ENCODE measurements at regions not wholly inside any gene's neighbourhood (a gene's known extent, or its start where the extent isn't known, plus 50 kb on each side); places are given as distances from the start of the nearest gene placed in this dataset.

- WGBS = 83% methylated on average over 15 of the region's 15 CpGs
- H3K27me3 ChIP-seq (ENCODE audit: control insufficient read depth in 1 of 2, insufficient read depth in 1 of 2, low read length in 2 of 2) = no peaks in the 10 kb centered on the region
Measured at GRCh38 chr18:78822949-78823285, 156.7 kb upstream of the SALL3 start.

GRCh38 chr18:78825168-78825567 lies 154.4 kb upstream of the SALL3 start:
- no peak overlapping the region for H3K14ac ChIP-seq (ENCODE audit: low read length in 2 of 2)
- no peak overlapping the region for H3K9ac ChIP-seq (ENCODE audit: low read length)
- no peaks in the 10 kb centered on the region for H3K79me1 ChIP-seq (replicated peaks; ENCODE audit: low read length, poor library complexity, severe bottlenecking)
- H3K4me2 ChIP-seq (ENCODE audit: low read length, poor library complexity, severe bottlenecking) = no peak overlapping the region
- no peak overlapping the region for H2BK15ac ChIP-seq (ENCODE audit: low read depth, poor library complexity, severe bottlenecking)
- no peaks in the 10 kb centered on the region for H3K4me1 ChIP-seq (ENCODE audit: control insufficient read depth, insufficient read depth, low read depth, low read length)
- H3K23ac ChIP-seq (ENCODE audit: low read length in 2 of 2) = no peak overlapping the region
- no peaks in the 10 kb centered on the region for H3K27me3 ChIP-seq (ENCODE audit: control insufficient read depth in 1 of 2, insufficient read depth in 1 of 2, low read length in 2 of 2)
- H2BK12ac ChIP-seq (ENCODE audit: low read length in 2 of 2) = no peak overlapping the region
- H3K9me3 ChIP-seq (ENCODE audit: control insufficient read depth, low read length) = no peaks in the 10 kb centered on the region
- H3K18ac ChIP-seq (ENCODE audit: low read depth in 1 of 2, low read length in 2 of 2) = no peak overlapping the region
- H4K8ac ChIP-seq (ENCODE audit: low read length) = no peak overlapping the region
- no peak overlapping the region for H2AK5ac ChIP-seq (ENCODE audit: low read length, severe bottlenecking)
- DNase-seq = no peak
- H3K4ac ChIP-seq (ENCODE audit: low read depth in 1 of 2, low read length in 2 of 2) = no peak overlapping the region
- 60% methylated on average over 4 of the region's 6 CpGs for WGBS
- H2BK5ac ChIP-seq (ENCODE audit: low read depth, low read length, poor library complexity, severe bottlenecking) = no peak overlapping the region
- H2BK120ac ChIP-seq (ENCODE audit: low read depth, low read length) = no peak overlapping the region
- no peak overlapping the region for H3K4me3 ChIP-seq (ENCODE audit: insufficient read depth in 1 of 2, low read depth in 1 of 2, low read length in 2 of 2)
- H3K36me3 ChIP-seq (ENCODE audit: control insufficient read depth in 1 of 2, insufficient read depth in 2 of 2, low read depth in 1 of 2, low read length in 2 of 2) = no peaks in the 10 kb centered on the region
- no peak overlapping the region for H4K91ac ChIP-seq (ENCODE audit: low read length)
- H3K27ac ChIP-seq (ENCODE audit: low read length, poor library complexity, severe bottlenecking) = no peak overlapping the region
- no peak overlapping the region for H2AFZ ChIP-seq (ENCODE audit: low read depth, low read length)

More at GRCh38 chr18:78822949-78823285, 156.7 kb upstream of the SALL3 start:
- Histone ChIP-seq H3K9me3 (ENCODE audit: control insufficient read depth, low read length) (no peaks in the 10 kb centered on the region), H3K4ac (ENCODE audit: low read depth in 1 of 2, low read length in 2 of 2) (no peak overlapping the region), H3K4me2 (ENCODE audit: low read length, poor library complexity, severe bottlenecking) (no peak overlapping the region), H3K23ac (ENCODE audit: low read length in 2 of 2) (no peak overlapping the region), H2BK12ac (ENCODE audit: low read length in 2 of 2) (no peak overlapping the region), H3K9ac (ENCODE audit: low read length) (no peak overlapping the region), H4K8ac (ENCODE audit: low read length) (no peak overlapping the region), H3K4me1 (ENCODE audit: control insufficient read depth, insufficient read depth, low read depth, low read length) (no peaks in the 10 kb centered on the region), H2BK120ac (ENCODE audit: low read depth, low read length) (no peak overlapping the region), H3K27ac (ENCODE audit: low read length, poor library complexity, severe bottlenecking) (no peak overlapping the region), H3K18ac (ENCODE audit: low read depth in 1 of 2, low read length in 2 of 2) (no peak overlapping the region), H4K91ac (ENCODE audit: low read length) (no peak overlapping the region), H3K14ac (ENCODE audit: low read length in 2 of 2) (no peak overlapping the region), H3K36me3 (ENCODE audit: control insufficient read depth in 1 of 2, insufficient read depth in 2 of 2, low read depth in 1 of 2, low read length in 2 of 2) (no peaks in the 10 kb centered on the region), H3K4me3 (ENCODE audit: insufficient read depth in 1 of 2, low read depth in 1 of 2, low read length in 2 of 2) (no peak overlapping the region), H2BK5ac (ENCODE audit: low read depth, low read length, poor library complexity, severe bottlenecking) (no peak overlapping the region), H2AFZ (ENCODE audit: low read depth, low read length) (no peak overlapping the region), H2BK15ac (ENCODE audit: low read depth, poor library complexity, severe bottlenecking) (no peak overlapping the region), H2AK5ac (ENCODE audit: low read length, severe bottlenecking) (no peak overlapping the region), H3K79me1 (replicated peaks; ENCODE audit: low read length, poor library complexity, severe bottlenecking) (no peaks in the 10 kb centered on the region)
- DNase-seq = no peak

- Histone ChIP-seq H4K8ac (ENCODE audit: low read length) (no peak overlapping the region), H3K4me2 (ENCODE audit: low read length, poor library complexity, severe bottlenecking) (no peak overlapping the region), H2BK15ac (ENCODE audit: low read depth, poor library complexity, severe bottlenecking) (no peak overlapping the region), H3K18ac (ENCODE audit: low read depth in 1 of 2, low read length in 2 of 2) (no peak overlapping the region), H3K4me1 (ENCODE audit: control insufficient read depth, insufficient read depth, low read depth, low read length) (no peaks in the 10 kb centered on the region), H2AK5ac (ENCODE audit: low read length, severe bottlenecking) (no peak overlapping the region), H2AFZ (ENCODE audit: low read depth, low read length) (no peak overlapping the region), H2BK12ac (ENCODE audit: low read length in 2 of 2) (no peak overlapping the region), H3K27ac (ENCODE audit: low read length, poor library complexity, severe bottlenecking) (no peak overlapping the region), H3K14ac (ENCODE audit: low read length in 2 of 2) (no peak overlapping the region), H2BK5ac (ENCODE audit: low read depth, low read length, poor library complexity, severe bottlenecking) (no peak overlapping the region), H3K4ac (ENCODE audit: low read depth in 1 of 2, low read length in 2 of 2) (no peak overlapping the region), H3K4me3 (ENCODE audit: insufficient read depth in 1 of 2, low read depth in 1 of 2, low read length in 2 of 2) (no peak overlapping the region), H4K91ac (ENCODE audit: low read length) (no peak overlapping the region), H2BK120ac (ENCODE audit: low read depth, low read length) (no peak overlapping the region), H3K9ac (ENCODE audit: low read length) (no peak overlapping the region), H3K9me3 (ENCODE audit: control insufficient read depth, low read length) (no peaks in the 10 kb centered on the region), H3K36me3 (ENCODE audit: control insufficient read depth in 1 of 2, insufficient read depth in 2 of 2, low read depth in 1 of 2, low read length in 2 of 2) (no peaks in the 10 kb centered on the region), H3K79me1 (replicated peaks; ENCODE audit: low read length, poor library complexity, severe bottlenecking) (no peaks in the 10 kb centered on the region), H3K27me3 (ENCODE audit: control insufficient read depth in 1 of 2, insufficient read depth in 1 of 2, low read length in 2 of 2) (no peaks in the 10 kb centered on the region), H3K23ac (ENCODE audit: low read length in 2 of 2) (no peak overlapping the region)
- 65% methylated on average over 4 of the region's 4 CpGs for WGBS
- DNase-seq = no peak
Measured at GRCh38 chr18:78826631-78827030, 153.0 kb upstream of the SALL3 start.

GRCh38 chr18:78827141-78827540 lies 152.5 kb upstream of the SALL3 start:
- 81% methylated on average over 10 of the region's 10 CpGs for WGBS
- Histone ChIP-seq H2BK5ac (ENCODE audit: low read depth, low read length, poor library complexity, severe bottlenecking) (no peak overlapping the region), H2BK12ac (ENCODE audit: low read length in 2 of 2) (no peak overlapping the region), H3K4me1 (ENCODE audit: control insufficient read depth, insufficient read depth, low read depth, low read length) (no peaks in the 10 kb centered on the region), H3K4ac (ENCODE audit: low read depth in 1 of 2, low read length in 2 of 2) (no peak overlapping the region), H3K14ac (ENCODE audit: low read length in 2 of 2) (no peak overlapping the region), H3K4me3 (ENCODE audit: insufficient read depth in 1 of 2, low read depth in 1 of 2, low read length in 2 of 2) (no peak overlapping the region), H2BK120ac (ENCODE audit: low read depth, low read length) (no peak overlapping the region), H3K4me2 (ENCODE audit: low read length, poor library complexity, severe bottlenecking) (no peak overlapping the region), H3K9ac (ENCODE audit: low read length) (no peak overlapping the region), H4K8ac (ENCODE audit: low read length) (no peak overlapping the region), H3K36me3 (ENCODE audit: control insufficient read depth in 1 of 2, insufficient read depth in 2 of 2, low read depth in 1 of 2, low read length in 2 of 2) (no peaks in the 10 kb centered on the region), H3K23ac (ENCODE audit: low read length in 2 of 2) (no peak overlapping the region), H3K79me1 (replicated peaks; ENCODE audit: low read length, poor library complexity, severe bottlenecking) (no peaks in the 10 kb centered on the region), H4K91ac (ENCODE audit: low read length) (no peak overlapping the region), H3K27me3 (ENCODE audit: control insufficient read depth in 1 of 2, insufficient read depth in 1 of 2, low read length in 2 of 2) (no peaks in the 10 kb centered on the region), H3K9me3 (ENCODE audit: control insufficient read depth, low read length) (no peaks in the 10 kb centered on the region), H2BK15ac (ENCODE audit: low read depth, poor library complexity, severe bottlenecking) (no peak overlapping the region), H3K27ac (ENCODE audit: low read length, poor library complexity, severe bottlenecking) (no peak overlapping the region), H2AK5ac (ENCODE audit: low read length, severe bottlenecking) (no peak overlapping the region), H2AFZ (ENCODE audit: low read depth, low read length) (no peak overlapping the region), H3K18ac (ENCODE audit: low read depth in 1 of 2, low read length in 2 of 2) (no peak overlapping the region)
- no peak for DNase-seq

Data from mesenchymal stem cell (in vitro differentiated cells and primary cell).